ENCODE measurements at regions not wholly inside any gene's neighbourhood (a gene's known extent, or its start where the extent isn't known, plus 50 kb on each side); places are given as distances from the start of the nearest gene placed in this dataset.
"Not testable (repeated sequence)": the region's sequence is repeated elsewhere in the genome, so short reads cannot be mapped to it uniquely, and the experiment has no call there.

DNA sequence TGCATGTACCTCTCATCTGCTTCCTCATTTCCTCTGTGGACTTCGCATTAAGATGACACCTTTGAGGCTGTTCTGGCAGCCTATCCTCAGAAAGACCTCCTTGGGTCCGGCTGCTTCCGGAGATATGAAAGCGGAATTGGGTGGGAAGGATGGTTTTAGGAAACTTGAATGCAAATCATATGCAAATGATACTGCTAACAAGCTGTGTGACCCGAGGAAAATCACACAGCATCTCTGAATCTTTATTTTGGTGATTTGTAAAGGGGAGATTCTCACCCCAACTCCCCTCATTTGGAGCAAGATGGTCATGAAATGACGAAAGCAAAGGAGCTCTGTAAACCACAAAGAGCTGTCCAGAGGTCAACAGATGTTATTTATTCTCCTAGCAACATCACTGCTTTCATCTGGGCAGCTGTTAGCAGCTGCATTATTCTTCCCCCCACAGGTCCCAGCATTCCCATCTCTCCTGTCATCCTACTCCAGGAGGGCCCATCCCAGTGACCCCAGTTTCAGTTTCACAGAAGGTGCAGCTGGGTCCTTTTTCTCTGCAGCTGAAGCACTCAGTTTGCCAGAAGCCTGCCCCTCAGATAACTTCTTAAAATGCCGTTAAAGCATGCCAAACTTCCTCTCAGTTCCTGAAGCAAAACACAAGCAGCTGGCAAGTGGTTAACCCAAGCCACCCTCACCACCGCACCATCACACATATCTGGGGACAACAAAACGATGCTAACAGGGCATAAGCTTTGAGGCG lies 269.5 kb downstream of the SEC61B start:
- peaks cover 34% of the 10 kb centered on the region for H3K4me1 ChIP-seq
- no peaks in the 10 kb centered on the region for H3K36me3 ChIP-seq
- no peaks in the 10 kb centered on the region for H3K9me3 ChIP-seq
- no peaks in the 10 kb centered on the region for H3K27me3 ChIP-seq
- H3K4me3 ChIP-seq (ENCODE audit: low read depth, low read length) = no peak overlapping the region
- TF ChIP-seq, protein P1, sequence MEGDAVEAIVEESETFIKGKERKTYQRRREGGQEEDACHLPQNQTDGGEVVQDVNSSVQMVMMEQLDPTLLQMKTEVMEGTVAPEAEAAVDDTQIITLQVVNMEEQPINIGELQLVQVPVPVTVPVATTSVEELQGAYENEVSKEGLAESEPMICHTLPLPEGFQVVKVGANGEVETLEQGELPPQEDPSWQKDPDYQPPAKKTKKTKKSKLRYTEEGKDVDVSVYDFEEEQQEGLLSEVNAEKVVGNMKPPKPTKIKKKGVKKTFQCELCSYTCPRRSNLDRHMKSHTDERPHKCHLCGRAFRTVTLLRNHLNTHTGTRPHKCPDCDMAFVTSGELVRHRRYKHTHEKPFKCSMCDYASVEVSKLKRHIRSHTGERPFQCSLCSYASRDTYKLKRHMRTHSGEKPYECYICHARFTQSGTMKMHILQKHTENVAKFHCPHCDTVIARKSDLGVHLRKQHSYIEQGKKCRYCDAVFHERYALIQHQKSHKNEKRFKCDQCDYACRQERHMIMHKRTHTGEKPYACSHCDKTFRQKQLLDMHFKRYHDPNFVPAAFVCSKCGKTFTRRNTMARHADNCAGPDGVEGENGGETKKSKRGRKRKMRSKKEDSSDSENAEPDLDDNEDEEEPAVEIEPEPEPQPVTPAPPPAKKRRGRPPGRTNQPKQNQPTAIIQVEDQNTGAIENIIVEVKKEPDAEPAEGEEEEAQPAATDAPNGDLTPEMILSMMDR (IDR thresholded peaks at IDR 0.05; ENCODE audit: low read depth, low read length) = no peak
- DNase-seq = no peak

DNA sequence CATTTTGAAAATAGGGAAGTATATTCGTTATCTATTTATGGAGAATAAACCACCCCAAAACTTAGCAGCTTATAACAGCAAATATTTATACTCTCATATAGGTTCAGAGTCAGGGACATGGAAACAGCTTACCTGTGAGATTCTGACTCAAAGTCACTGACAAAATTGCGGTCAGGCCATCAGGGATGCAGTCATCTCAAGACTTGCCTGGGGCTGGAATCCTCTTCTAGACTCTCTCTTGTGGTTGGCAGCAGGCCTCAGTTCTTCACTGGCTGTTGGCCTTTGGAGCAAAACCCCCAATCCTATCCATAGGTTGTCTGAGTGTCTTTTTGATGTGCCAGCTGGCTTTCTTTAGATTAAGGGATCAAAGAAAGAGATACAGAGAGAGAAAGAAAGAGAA lies 275.6 kb downstream of the SEC61B start:
- H3K4me1 ChIP-seq = peaks cover under 1% of the 10 kb centered on the region
- no peaks in the 10 kb centered on the region for H3K36me3 ChIP-seq
- TF ChIP-seq, protein P1 (IDR thresholded peaks at IDR 0.05; ENCODE audit: low read depth, low read length) = no peak
- H3K9me3 ChIP-seq = 0 out of 2 replicates have a peak, but pooled peaks cover 2% of the 10 kb centered on the region
- DNase-seq = no peak
- H3K4me3 ChIP-seq (ENCODE audit: low read depth, low read length) = no peak overlapping the region
- H3K27me3 ChIP-seq = no peaks in the 10 kb centered on the region

DNA sequence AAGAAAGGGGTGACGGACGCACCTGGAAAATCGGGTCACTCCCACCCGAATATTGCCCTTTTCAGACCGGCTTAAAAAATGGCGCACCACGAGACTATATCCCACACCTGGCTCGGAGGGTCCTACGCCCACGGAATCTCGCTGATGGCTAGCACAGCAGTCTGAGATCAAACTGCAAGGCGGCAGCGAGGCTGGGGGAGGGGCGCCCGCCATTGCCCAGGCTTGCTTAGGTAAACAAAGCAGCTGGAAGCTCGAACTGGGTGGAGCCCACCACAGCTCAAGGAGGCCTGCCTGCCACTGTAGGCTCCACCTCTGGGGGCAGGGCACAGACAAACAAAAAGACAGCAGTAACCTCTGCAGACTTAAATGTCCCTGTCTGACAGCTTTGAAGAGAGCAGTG lies 276.9 kb downstream of the SEC61B start:
- not testable (repeated sequence) for H3K4me1 ChIP-seq; H3K9me3 ChIP-seq; H3K36me3 ChIP-seq; H3K4me3 ChIP-seq (ENCODE audit: low read depth, low read length); DNase-seq; H3K27me3 ChIP-seq

DNA sequence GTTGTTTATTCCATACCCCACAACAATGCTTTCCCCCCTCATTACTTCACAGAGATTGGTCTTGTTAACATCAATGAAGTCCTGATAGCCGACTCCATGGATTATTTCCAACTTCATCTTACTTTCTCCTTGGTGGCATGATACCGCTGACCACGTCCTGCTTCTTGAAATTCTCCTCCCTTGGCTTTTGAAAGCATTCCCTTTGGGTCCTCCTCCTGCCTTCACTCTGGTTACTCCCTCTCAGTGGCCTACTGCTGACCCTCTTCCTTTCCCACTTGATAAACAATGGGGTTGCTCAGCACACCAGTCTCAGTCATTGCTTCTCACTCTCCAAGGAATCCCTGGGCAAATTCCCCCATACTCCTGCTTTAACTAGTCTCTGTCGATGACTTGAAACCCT lies 283.9 kb downstream of the SEC61B start:
- TF ChIP-seq, protein P1 (IDR thresholded peaks at IDR 0.05; ENCODE audit: low read depth, low read length) = no peak
- H3K36me3 ChIP-seq = no peaks in the 10 kb centered on the region
- no peak overlapping the region for H3K4me3 ChIP-seq (ENCODE audit: low read depth, low read length)
- no peaks in the 10 kb centered on the region for H3K9me3 ChIP-seq
- peaks cover 18% of the 10 kb centered on the region for H3K4me1 ChIP-seq
- no peaks in the 10 kb centered on the region for H3K27me3 ChIP-seq
- DNase-seq = no peak

DNA sequence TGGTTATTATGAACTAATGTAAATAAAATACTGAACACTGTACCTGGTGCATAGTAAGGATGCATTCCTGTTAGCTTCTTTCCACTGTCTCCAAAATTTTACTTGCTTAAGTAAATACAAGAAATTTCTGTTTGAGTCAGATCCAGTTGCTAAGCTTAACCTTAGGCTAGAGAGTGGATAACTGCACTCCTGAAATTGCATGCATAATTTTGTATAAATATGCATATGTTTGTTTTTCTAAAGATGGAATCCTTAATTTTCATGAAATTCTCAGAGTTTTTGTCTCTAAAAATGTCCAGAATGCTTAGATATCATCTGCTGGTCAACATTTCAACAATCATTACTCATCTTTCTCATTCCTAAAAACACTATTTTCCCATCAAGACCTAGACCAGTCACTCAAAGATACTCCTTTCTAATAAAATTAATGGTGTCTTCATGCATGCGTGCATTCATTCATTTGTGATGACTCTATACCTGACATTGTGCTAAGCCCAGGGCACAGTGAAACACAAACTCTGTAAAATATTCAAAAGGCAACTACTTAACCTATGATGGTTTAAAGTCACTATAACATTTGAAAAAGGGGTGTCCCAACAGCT lies 284.8 kb downstream of the SEC61B start:
- TF ChIP-seq, protein P1 (IDR thresholded peaks at IDR 0.05; ENCODE audit: low read depth, low read length) = no peak
- Histone ChIP-seq H3K36me3 (no peaks in the 10 kb centered on the region), H3K4me3 (ENCODE audit: low read depth, low read length) (no peak overlapping the region), H3K9me3 (no peaks in the 10 kb centered on the region), H3K4me1 (peaks cover 21% of the 10 kb centered on the region), H3K27me3 (no peaks in the 10 kb centered on the region)
- no peak for DNase-seq

DNA sequence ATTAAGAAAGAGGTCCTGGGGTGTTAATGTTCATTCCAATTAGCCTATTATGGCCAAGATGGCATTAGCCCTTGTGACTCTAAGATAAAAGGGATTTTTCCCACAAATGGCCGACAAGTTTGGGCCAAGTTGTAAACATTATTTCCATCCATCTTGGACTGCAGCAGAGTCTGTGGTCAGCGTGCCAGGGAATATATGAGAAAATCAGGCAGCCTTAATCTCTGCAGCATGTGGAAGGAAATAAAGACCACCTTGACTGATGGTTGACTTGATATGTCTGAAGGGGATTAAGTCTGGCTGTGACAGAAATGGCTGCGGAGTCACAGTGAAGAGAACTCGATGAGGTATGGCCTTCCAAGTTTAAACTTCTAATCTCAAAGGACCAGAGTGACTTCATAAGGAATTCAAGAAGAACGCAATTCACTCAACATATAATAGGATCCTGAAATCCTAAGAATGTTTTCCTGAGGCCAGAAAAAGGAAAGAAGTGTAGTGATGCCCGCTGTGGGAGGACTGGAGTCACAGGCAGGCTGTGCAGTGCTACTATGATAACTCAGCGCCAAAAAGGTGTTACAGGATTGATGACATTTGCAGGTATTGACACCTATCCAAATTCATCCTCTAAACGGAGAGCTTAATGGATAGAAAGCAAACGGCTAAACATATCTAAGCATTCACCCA lies 287.1 kb downstream of the SEC61B start:
- Histone ChIP-seq H3K36me3 (no peaks in the 10 kb centered on the region), H3K9me3 (no peaks in the 10 kb centered on the region), H3K27me3 (no peaks in the 10 kb centered on the region), H3K4me1 (peaks cover 21% of the 10 kb centered on the region), H3K4me3 (ENCODE audit: low read depth, low read length) (no peak overlapping the region)
- TF ChIP-seq, protein P1 (IDR thresholded peaks at IDR 0.05; ENCODE audit: low read depth, low read length) = no peak
- no peak for DNase-seq

All from BE2C (cell line).